Activated T-cell treated with anti-CD3 and anti-CD28 coated beads, Interleukin-2, amount 50 U/mL, for 4 hours (primary cell): ENCODE measurements at regions not wholly inside any gene's neighbourhood (a gene's known extent, or its start where the extent isn't known, plus 50 kb on each side); places are given as distances from the start of the nearest gene placed in this dataset.
A peak's percentile ranks its signal among the peaks of the same experiment; 100 is the strongest.

Source experiments
- ATAC-seq, 2 donors: fragments of 200-7000 bp; cut with Tn5 transposase; one replicate each; pipeline ENCODE4 v1.10.0; 2021
- DNase-seq: peaks from one replicate; pipeline ENCODE4 v3.0.0-alpha.2; 2020
- H3K27me3 Mint-ChIP-seq: one replicate; pipeline ENCODE4 v1.8.0; 2021; ENCODE audit warnings: low read depth, mixed read lengths
- H3K36me3 Mint-ChIP-seq: one replicate; pipeline ENCODE4 v1.8.0; 2022; ENCODE audit warnings: mixed read lengths; ENCODE audit not compliant: insufficient read depth
- H3K4me1 Mint-ChIP-seq: one replicate; pipeline ENCODE4 v1.8.0; 2021; ENCODE audit warnings: low read depth, mixed read lengths
- H3K4me3 Mint-ChIP-seq: one replicate; pipeline ENCODE4 v1.8.0; 2021; ENCODE audit warnings: mild to moderate bottlenecking, moderate library complexity, mixed read lengths
- H3K9me3 Mint-ChIP-seq: one replicate; pipeline ENCODE4 v1.8.0; 2021; ENCODE audit warnings: mixed read lengths

- no peak for ATAC-seq
- Mint-ChIP-seq H3K9me3 (no peaks in the 10 kb centered on the region), H3K4me3 (no peak overlapping the region), H3K27me3 (peaks cover 6% of the 10 kb centered on the region), H3K4me1 (no peaks in the 10 kb centered on the region), H3K36me3 (no peaks in the 10 kb centered on the region)
- no peak for DNase-seq
Observed at GRCh38 chr18:10025711-10026670, 112.2 kb downstream of the VAPA start.

- Mint-ChIP-seq H3K27me3 (peaks cover 11% of the 10 kb centered on the region), H3K9me3 (no peaks in the 10 kb centered on the region), H3K4me3 (no peak overlapping the region), H3K4me1 (no peaks in the 10 kb centered on the region), H3K36me3 (no peaks in the 10 kb centered on the region)
- no peak for ATAC-seq
- DNase-seq: no peak
Observed at GRCh38 chr18:10027031-10027430, 113.2 kb downstream of the VAPA start.

- Mint-ChIP-seq H3K9me3 (no peaks in the 10 kb centered on the region), H3K27me3 (peaks cover 11% of the 10 kb centered on the region)
Observed at GRCh38 chr18:10027461-10027860, 113.6 kb downstream of the VAPA start.

GRCh38 chr18:10029711-10030110 is 115.9 kb downstream of the VAPA start:
- no peaks in the 10 kb centered on the region for H3K36me3 Mint-ChIP-seq
- peaks cover 16% of the 10 kb centered on the region for H3K27me3 Mint-ChIP-seq
- no peaks in the 10 kb centered on the region for H3K4me1 Mint-ChIP-seq
- H3K4me3 Mint-ChIP-seq: no peak overlapping the region
- no peaks in the 10 kb centered on the region for H3K9me3 Mint-ChIP-seq
- DNase-seq (no peak), ATAC-seq (no peak)

More at GRCh38 chr18:10027461-10027860, 113.6 kb downstream of the VAPA start:
- Mint-ChIP-seq H3K4me1 (no peaks in the 10 kb centered on the region), H3K4me3 (no peak overlapping the region), H3K36me3 (no peaks in the 10 kb centered on the region)
- DNase-seq: no peak
- ATAC-seq: no peak

GRCh38 chr18:10030816-10031541 is 117.2 kb downstream of the VAPA start:
- Mint-ChIP-seq H3K27me3 (peaks cover 16% of the 10 kb centered on the region), H3K4me3 (no peak overlapping the region), H3K4me1 (no peaks in the 10 kb centered on the region), H3K36me3 (no peaks in the 10 kb centered on the region), H3K9me3 (no peaks in the 10 kb centered on the region)
- no peak for ATAC-seq
- no peak for DNase-seq

- H3K9me3 Mint-ChIP-seq: no peaks in the 10 kb centered on the region
- ATAC-seq (peak; percentile 75 to 86), DNase-seq (peak; percentile 17)
- peak overlapping the region; percentile 5 for H3K4me3 Mint-ChIP-seq
- peaks cover 18% of the 10 kb centered on the region for H3K27me3 Mint-ChIP-seq
- no peaks in the 10 kb centered on the region for H3K4me1 Mint-ChIP-seq
- H3K36me3 Mint-ChIP-seq: no peaks in the 10 kb centered on the region
Observed at GRCh38 chr18:10032331-10033015, 118.7 kb downstream of the VAPA start.

GRCh38 chr18:10033016-10033399 is 119.2 kb downstream of the VAPA start:
- DNase-seq (no peak), ATAC-seq (no peak)
- Mint-ChIP-seq H3K4me1 (no peaks in the 10 kb centered on the region), H3K9me3 (no peaks in the 10 kb centered on the region), H3K27me3 (peaks cover 19% of the 10 kb centered on the region), H3K36me3 (no peaks in the 10 kb centered on the region), H3K4me3 (peak overlapping the region; percentile 5)

GRCh38 chr18:10035281-10035991 is 121.6 kb downstream of the VAPA start:
- DNase-seq: no peak
- Mint-ChIP-seq H3K4me3 (no peak overlapping the region), H3K9me3 (no peaks in the 10 kb centered on the region), H3K36me3 (no peaks in the 10 kb centered on the region), H3K4me1 (no peaks in the 10 kb centered on the region), H3K27me3 (peaks cover 19% of the 10 kb centered on the region)
- no peak for ATAC-seq

- Mint-ChIP-seq H3K9me3 (peaks cover 5% of the 10 kb centered on the region), H3K4me1 (no peaks in the 10 kb centered on the region), H3K4me3 (no peak overlapping the region), H3K36me3 (no peaks in the 10 kb centered on the region), H3K27me3 (peaks cover 10% of the 10 kb centered on the region)
- ATAC-seq: no peak
- DNase-seq: no peak
Observed at GRCh38 chr18:10036479-10036878, 122.7 kb downstream of the VAPA start.

- H3K27me3 Mint-ChIP-seq: peaks cover 9% of the 10 kb centered on the region
- DNase-seq (no peak), ATAC-seq (no peak)
- no peaks in the 10 kb centered on the region for H3K36me3 Mint-ChIP-seq
- no peak overlapping the region for H3K4me3 Mint-ChIP-seq
- H3K9me3 Mint-ChIP-seq: peaks cover 11% of the 10 kb centered on the region
- H3K4me1 Mint-ChIP-seq: no peaks in the 10 kb centered on the region
Observed at GRCh38 chr18:10037181-10037580, 123.4 kb downstream of the VAPA start.

- no peak for ATAC-seq
- Mint-ChIP-seq H3K9me3 (peaks cover 18% of the 10 kb centered on the region), H3K4me3 (no peak overlapping the region), H3K27me3 (peaks cover 4% of the 10 kb centered on the region), H3K36me3 (no peaks in the 10 kb centered on the region), H3K4me1 (no peaks in the 10 kb centered on the region)
- DNase-seq: no peak
Observed at GRCh38 chr18:10038268-10038667, 124.5 kb downstream of the VAPA start.

GRCh38 chr18:10040287-10041011 is 126.6 kb downstream of the VAPA start:
- Mint-ChIP-seq H3K4me3 (no peak overlapping the region), H3K36me3 (no peaks in the 10 kb centered on the region)

GRCh38 chr18:10041180-10041579 is 127.4 kb downstream of the VAPA start:
- Mint-ChIP-seq H3K9me3 (peaks cover 18% of the 10 kb centered on the region), H3K36me3 (no peaks in the 10 kb centered on the region), H3K4me3 (no peak overlapping the region), H3K4me1 (no peaks in the 10 kb centered on the region), H3K27me3 (peaks cover 4% of the 10 kb centered on the region)
- no peak for DNase-seq
- ATAC-seq: no peak

More at GRCh38 chr18:10040287-10041011, 126.6 kb downstream of the VAPA start:
- Mint-ChIP-seq H3K27me3 (peaks cover 4% of the 10 kb centered on the region), H3K4me1 (no peaks in the 10 kb centered on the region), H3K9me3 (peaks cover 18% of the 10 kb centered on the region)
- ATAC-seq: no peak
- DNase-seq: no peak
